Body of pancreas (tissue), 4 donors: ENCODE measurements at regions not wholly inside any gene's neighbourhood (a gene's known extent, or its start where the extent isn't known, plus 50 kb on each side); places are given as distances from the start of the nearest gene placed in this dataset.

Source experiments
- ATAC-seq: fragments of 150-250 bp; one replicate; pipeline ENCODE4 v1.9.1; 2016
- DNase-seq, 4 donors: peaks; one replicate each; pipeline ENCODE4 v3.0.0-alpha.2; 2019
- H3K27ac ChIP-seq, 4 donors: fragments of 200-600 bp; sonication (generic); 1 replicate in 3 of 4; 2 replicates in 1 of 4; pipeline versions ENCODE4 v1.5.1 to v1.6.1; 2016 to 2019; ENCODE audit warnings: mild to moderate bottlenecking in 1 of 4, mixed read lengths in 1 of 4, moderate library complexity in 1 of 4
- H3K27me3 ChIP-seq, 2 donors: fragments of 200-600 bp; sonication (generic); one replicate each; pipeline ENCODE4 v1.6.0; 2016; ENCODE audit warnings: mild to moderate bottlenecking in 1 of 2
- H3K36me3 ChIP-seq, 2 donors: fragments of 200-600 bp; sonication (generic); replicated peaks in 1 of 2; 2 replicates each; pipeline ENCODE4 v1.5.1; 2016; ENCODE audit warnings: low read depth in 2 of 2; ENCODE audit not compliant: insufficient read depth in 1 of 2
- H3K4me1 ChIP-seq: fragments of 200-600 bp; sonication (generic); one replicate; pipeline ENCODE4 v1.6.0; 2016
- H3K4me3 ChIP-seq, 2 donors: fragments of 200-600 bp; sonication (generic); 1 replicate in 1 of 2; 2 replicates in 1 of 2; pipeline ENCODE4 v1.5.1; 2016 to 2019
- H3K9me3 ChIP-seq, 3 donors: fragments of 200-600 bp; sonication (generic); 1 replicate in 2 of 3; 2 replicates in 1 of 3; pipeline ENCODE4 v1.5.1; 2016
- CTCF ChIP-seq, 7 experiments: fragments of 450-650 bp in 4 of 7; fragments of 200-600 bp in 3 of 7; sonication (generic) in 3 of 7; IDR thresholded peaks; one replicate each; pipeline ENCODE4 v1.5.1; 2016 to 2019; ENCODE audit warnings: antibody characterized with exemption in 7 of 7
- POLR2A ChIP-seq, 3 donors: fragments of 450-650 bp; IDR thresholded peaks; one replicate each; pipeline ENCODE4 v1.6.1; 2016; ENCODE audit warnings: antibody characterized with exemption in 3 of 3, mild to moderate bottlenecking in 2 of 3
- WGBS, 2 donors: methylation state at CpG; one replicate each; pipeline ENCODE4 v1.1.5; 2017; 5-methylcytosine and 5-hydroxymethylcytosine counted together
- intact Hi-C: fragments of 100-400 bp; cut with DNase I; formaldehyde crosslinking; loops from one replicate; pipeline ENCODE4 v1.15.1; 2023

GRCh38 chr16:22967521-22968095, 153.6 kb downstream of the HS3ST2 start:
- no peak for DNase-seq
- 74 to 95% methylated on average over 1 of the region's 1 CpG for WGBS, 2 donors
- Histone ChIP-seq H3K27ac (no peak overlapping the region), H3K27me3 (no peaks in the 10 kb centered on the region), H3K4me1 (no peaks in the 10 kb centered on the region), H3K4me3 (no peak overlapping the region), H3K9me3 (no peaks in the 10 kb centered on the region), H3K36me3 (no peaks in the 10 kb centered on the region)
- intact Hi-C loops = no loop called here
- no peak for TF ChIP-seq CTCF (IDR thresholded peaks at IDR 0.05)
- TF ChIP-seq POLR2A (IDR thresholded peaks at IDR 0.05) = no peak
- no peak for ATAC-seq
